Ovary (tissue), 7 donors: ENCODE measurements at regions not wholly inside any gene's neighbourhood (a gene's known extent, or its start where the extent isn't known, plus 50 kb on each side); places are given as distances from the start of the nearest gene placed in this dataset.

ENCODE experiments used
- DNase-seq, 5 donors: peaks; one replicate each; pipeline ENCODE4 v3.0.0-alpha.2; 2019 to 2020
- H3K27ac ChIP-seq, 2 donors: fragments of 200-600 bp; one replicate each; pipeline versions ENCODE4 v1.5.1 to v1.8.0; 2019 to 2022
- H3K27me3 ChIP-seq: fragments of 200-600 bp; one replicate; pipeline ENCODE4 v1.8.0; 2022
- H3K36me3 ChIP-seq: fragments of 200-600 bp; sonication (generic); one replicate; pipeline ENCODE4 v1.5.1; 2019
- H3K4me1 ChIP-seq: one replicate; pipeline ENCODE4 v1.8.1; 2013; ENCODE audit warnings: mild to moderate bottlenecking, moderate library complexity; ENCODE audit not compliant: insufficient read depth
- H3K4me3 ChIP-seq: fragments of 200-600 bp; sonication (generic); one replicate; pipeline ENCODE4 v1.5.1; 2017
- H3K9me3 ChIP-seq, 2 donors: fragments of 200-600 bp in 1 of 2; sonication (generic) in 1 of 2; one replicate each; pipeline versions ENCODE4 v1.5.1 to v1.8.1; 2013 to 2019; ENCODE audit warnings: mild to moderate bottlenecking in 1 of 2, moderate library complexity in 1 of 2
- EP300 ChIP-seq: sonication (generic); formaldehyde crosslinking; IDR thresholded peaks from one replicate; pipeline ENCODE4 v1.6.1; 2017; ENCODE audit warnings: antibody characterized with exemption
- POLR2A ChIP-seq: fragments of 450-650 bp; IDR thresholded peaks from one replicate; pipeline ENCODE4 v1.6.1; 2017; ENCODE audit warnings: antibody characterized with exemption, mild to moderate bottlenecking, moderate library complexity
- WGBS, 3 donors: extraction: QIAGEN DNeasy Blood & Tissue Kit in 1 of 3; methylation state at CpG; one replicate each; pipeline versions ENCODE4 v1.1.5 to v1.1.7; 2013 to 2017; 5-methylcytosine and 5-hydroxymethylcytosine counted together
- intact Hi-C, 4 donors: fragments of 100-400 bp; cut with DNase I; formaldehyde crosslinking; loops; one replicate each; pipeline versions ENCODE4 v1.11.0 to v1.15.1; 2022 to 2023
- TF ChIP-seq, protein P1 (sequence below), 3 donors: fragments of 450-650 bp in 2 of 3; fragments of 200-600 bp in 1 of 3; IDR thresholded peaks; one replicate each; pipeline versions ENCODE4 v1.5.1 to v1.8.0; 2016 to 2022; ENCODE audit warnings: antibody characterized with exemption in 3 of 3, mild to moderate bottlenecking in 1 of 3
- donor health status: DM: no; HTN: no; CAD: no; lungs with moderate emphysema.
- donor health status: DM: no; HTN: no; CAD: no.
- donor health status: Bipolar disorder and iron deficiency.
- donor health status: DM: no; HTN: no; CAD: no.
- donor health status: DM: yes; HTN: yes; CAD: no.

DNA sequence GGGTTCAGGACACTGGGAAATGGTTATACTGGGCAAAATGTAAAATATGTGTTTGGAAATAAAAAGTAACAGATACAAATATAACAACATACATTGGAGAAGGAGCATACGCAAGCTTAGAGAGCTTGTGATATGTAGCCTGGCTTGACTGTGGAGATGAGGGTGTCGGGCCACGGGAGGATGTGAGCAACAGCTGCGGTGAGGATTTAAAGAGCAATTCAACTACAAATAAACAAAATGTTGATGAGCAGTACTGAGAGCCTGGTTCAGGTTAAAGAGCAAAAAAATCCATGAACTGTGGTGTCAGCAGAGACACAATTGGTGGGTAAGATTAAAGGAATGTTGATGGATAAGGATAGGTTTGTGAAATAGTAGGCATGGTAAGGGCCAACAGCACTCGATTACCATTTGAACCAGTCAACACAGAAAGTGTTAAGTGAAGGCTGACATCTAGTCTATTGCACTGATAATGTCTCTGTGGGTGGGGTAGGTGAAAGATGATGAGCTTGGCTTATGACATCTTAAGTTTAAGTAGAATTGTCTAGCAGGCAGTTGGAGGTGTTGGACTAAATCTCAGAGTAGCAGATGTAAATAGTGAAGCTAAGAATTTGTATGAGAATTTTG lies 723.2 kb downstream of the EPM2A start:
- no peak overlapping the region for H3K4me3 ChIP-seq
- H3K27ac ChIP-seq: no peak overlapping the region
- no peaks in the 10 kb centered on the region for H3K27me3 ChIP-seq
- H3K4me1 ChIP-seq: no peaks in the 10 kb centered on the region
- DNase-seq: no peak
- 45 to 52% (median 51%) methylated on average over 5 of the region's 5 CpGs for WGBS, 3 donors
- no peak for TF ChIP-seq POLR2A
- TF ChIP-seq, protein P1, sequence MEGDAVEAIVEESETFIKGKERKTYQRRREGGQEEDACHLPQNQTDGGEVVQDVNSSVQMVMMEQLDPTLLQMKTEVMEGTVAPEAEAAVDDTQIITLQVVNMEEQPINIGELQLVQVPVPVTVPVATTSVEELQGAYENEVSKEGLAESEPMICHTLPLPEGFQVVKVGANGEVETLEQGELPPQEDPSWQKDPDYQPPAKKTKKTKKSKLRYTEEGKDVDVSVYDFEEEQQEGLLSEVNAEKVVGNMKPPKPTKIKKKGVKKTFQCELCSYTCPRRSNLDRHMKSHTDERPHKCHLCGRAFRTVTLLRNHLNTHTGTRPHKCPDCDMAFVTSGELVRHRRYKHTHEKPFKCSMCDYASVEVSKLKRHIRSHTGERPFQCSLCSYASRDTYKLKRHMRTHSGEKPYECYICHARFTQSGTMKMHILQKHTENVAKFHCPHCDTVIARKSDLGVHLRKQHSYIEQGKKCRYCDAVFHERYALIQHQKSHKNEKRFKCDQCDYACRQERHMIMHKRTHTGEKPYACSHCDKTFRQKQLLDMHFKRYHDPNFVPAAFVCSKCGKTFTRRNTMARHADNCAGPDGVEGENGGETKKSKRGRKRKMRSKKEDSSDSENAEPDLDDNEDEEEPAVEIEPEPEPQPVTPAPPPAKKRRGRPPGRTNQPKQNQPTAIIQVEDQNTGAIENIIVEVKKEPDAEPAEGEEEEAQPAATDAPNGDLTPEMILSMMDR (IDR thresholded peaks at IDR 0.05): no peak
- TF ChIP-seq EP300: no peak
- H3K9me3 ChIP-seq: no peaks in the 10 kb centered on the region
- H3K36me3 ChIP-seq: no peaks in the 10 kb centered on the region
- intact Hi-C loops: no loop called here

DNA sequence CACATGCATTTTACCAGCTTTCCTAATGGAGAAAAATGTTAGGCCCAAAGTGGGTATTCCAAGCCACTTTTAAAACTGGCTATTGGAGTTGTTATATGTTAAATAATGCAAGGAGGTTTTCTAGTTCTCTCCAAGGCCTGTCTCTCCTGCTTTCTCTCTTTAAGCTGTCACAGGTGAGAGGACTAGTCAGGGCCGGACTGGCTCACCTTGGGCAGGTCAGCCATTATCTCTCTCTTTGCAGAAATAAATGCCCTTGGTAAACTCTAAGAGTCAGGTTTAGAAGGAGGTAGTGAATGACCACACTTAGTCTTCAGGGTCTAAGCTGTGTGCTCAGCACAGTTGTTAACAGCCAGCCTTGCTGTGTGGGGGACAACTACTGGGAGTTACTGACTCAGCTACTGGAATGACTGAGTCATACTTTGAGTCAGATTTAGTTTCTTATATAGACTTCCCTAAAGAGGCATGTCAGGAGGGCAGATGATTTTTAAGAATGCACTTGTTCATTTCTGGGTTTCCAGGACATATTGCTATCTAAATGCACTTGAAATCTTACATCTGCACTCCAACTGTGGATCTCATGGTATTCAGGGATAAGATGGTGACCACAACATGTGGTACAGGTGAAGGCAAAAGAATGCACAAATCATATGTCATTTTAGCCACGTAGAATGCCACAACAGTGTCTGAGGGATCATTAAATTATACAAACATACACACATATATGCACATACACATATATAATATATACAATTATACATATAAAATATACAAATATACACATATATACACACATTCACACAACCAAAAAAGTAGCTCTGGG lies 719.4 kb downstream of the EPM2A start:
- no peaks in the 10 kb centered on the region for H3K27me3 ChIP-seq
- no peak overlapping the region for H3K27ac ChIP-seq
- DNase-seq: no peak
- WGBS, 3 donors: 75 to 81% (median 79%) methylated on average over 2 of the region's 2 CpGs
- TF ChIP-seq EP300: no peak
- TF ChIP-seq, protein P1 (IDR thresholded peaks at IDR 0.05): no peak
- TF ChIP-seq POLR2A: no peak
- H3K4me3 ChIP-seq: no peak overlapping the region
- H3K36me3 ChIP-seq: no peaks in the 10 kb centered on the region
- H3K9me3 ChIP-seq: no peaks in the 10 kb centered on the region
- no peaks in the 10 kb centered on the region for H3K4me1 ChIP-seq
- intact Hi-C loops: no loop called here

DNA sequence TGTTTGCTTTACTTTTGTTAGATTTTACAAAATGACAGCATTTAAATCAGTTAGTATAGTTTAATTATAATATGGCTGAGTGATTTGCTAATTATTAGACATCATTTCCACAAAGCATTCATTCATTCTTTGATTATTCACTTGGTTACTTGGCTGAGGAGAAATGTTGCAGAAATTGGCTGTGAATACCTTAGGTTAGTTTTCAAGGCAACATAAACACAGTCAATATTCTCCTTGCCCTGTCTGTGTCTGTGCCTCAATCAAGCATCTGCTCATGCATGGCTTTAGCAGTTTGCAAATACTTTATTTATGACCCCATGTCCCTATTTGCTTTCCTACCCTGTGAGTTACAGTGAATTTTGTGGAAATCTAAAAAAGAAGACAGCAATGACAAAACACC lies 718.3 kb downstream of the EPM2A start:
- Histone ChIP-seq H3K4me3 (no peak overlapping the region), H3K27me3 (no peaks in the 10 kb centered on the region), H3K36me3 (no peaks in the 10 kb centered on the region), H3K27ac (no peak overlapping the region), H3K9me3 (no peaks in the 10 kb centered on the region), H3K4me1 (no peaks in the 10 kb centered on the region)
- DNase-seq: no peak
- TF ChIP-seq, protein P1 (IDR thresholded peaks at IDR 0.05): no peak
- TF ChIP-seq EP300: no peak
- no peak for TF ChIP-seq POLR2A
- intact Hi-C loops: no loop called here

DNA sequence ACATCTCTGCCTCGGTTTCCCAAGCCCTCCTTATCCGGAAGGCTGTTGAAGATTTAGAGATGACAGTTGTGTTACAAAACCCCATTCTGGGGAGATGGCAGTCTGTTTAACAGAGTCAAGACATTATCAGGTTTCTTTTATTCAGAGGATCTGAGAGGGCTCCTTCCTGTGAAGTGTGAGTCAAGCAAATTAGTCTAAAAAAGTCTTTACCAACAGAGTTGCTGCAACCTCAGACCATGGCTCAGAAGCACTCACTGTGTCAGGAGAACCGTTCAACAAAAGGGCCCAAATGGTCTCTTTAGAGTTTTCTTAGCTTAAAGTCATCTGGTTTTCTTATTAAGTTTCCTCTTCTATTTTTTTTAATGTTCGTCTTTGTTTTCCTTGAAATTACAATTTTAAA lies 717.8 kb downstream of the EPM2A start:
- Histone ChIP-seq H3K4me1 (no peaks in the 10 kb centered on the region), H3K9me3 (no peaks in the 10 kb centered on the region), H3K4me3 (no peak overlapping the region), H3K27me3 (no peaks in the 10 kb centered on the region), H3K36me3 (no peaks in the 10 kb centered on the region), H3K27ac (no peak overlapping the region)
- intact Hi-C loops: no loop called here
- no peak for TF ChIP-seq POLR2A
- TF ChIP-seq, protein P1 (IDR thresholded peaks at IDR 0.05): no peak
- no peak for DNase-seq
- WGBS, 3 donors: 72 to 94% (median 93%) methylated on average over 4 of the region's 4 CpGs
